GM11168 (cell line): ENCODE measurements at regions not wholly inside any gene's neighbourhood (a gene's known extent, or its start where the extent isn't known, plus 50 kb on each side); places are given as distances from the start of the nearest gene placed in this dataset.

ENCODE experiments used
- in situ Hi-C: fragments of 300-500 bp; cut with MboI; formaldehyde crosslinking; loops from one replicate; pipeline ENCODE4 v1.12.0; 2022; ENCODE audit warnings: low sequenced_read_pairs; ENCODE audit not compliant: unreplicated experiment

GRCh38 chr2:121895723-121896571 is 140.5 kb downstream of the TSN start:
- in situ Hi-C loops: no loop called here

DNA sequence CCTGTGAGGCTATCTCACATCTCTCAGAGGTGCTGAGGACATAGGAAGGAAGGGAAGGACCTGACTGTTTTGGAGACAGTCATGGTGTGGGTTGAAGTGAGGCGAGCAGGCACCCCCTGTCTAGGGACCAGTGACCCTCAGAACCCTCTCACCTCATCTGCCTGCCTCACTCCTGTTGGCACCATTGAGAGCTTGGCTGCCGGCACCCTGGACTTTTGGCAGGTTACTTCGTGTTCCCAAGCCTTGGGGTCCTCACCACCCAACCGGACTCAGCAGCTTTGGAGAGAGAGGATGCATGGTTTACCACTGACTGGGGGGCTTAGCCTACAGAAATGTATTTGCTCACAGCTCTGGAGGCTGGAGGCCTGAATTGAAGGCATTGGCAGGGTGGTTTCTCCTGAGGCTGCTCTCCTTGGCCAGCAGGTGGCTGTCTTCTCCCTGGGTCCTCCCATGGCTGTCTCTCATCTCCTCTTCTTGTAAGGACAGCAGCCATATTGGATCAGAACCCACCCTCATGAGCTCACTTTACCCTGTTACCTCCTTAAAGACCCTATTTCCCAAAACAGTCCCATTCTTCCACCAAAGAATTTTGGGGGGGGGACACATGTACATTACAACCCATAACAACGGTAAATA is 142.0 kb downstream of the TSN start:
- in situ Hi-C loops: no loop called here

GRCh38 chr2:121898483-121898882 is 143.0 kb downstream of the TSN start:
- in situ Hi-C loops: no loop called here

GRCh38 chr2:121900391-121900790 is 144.9 kb downstream of the TSN start:
- in situ Hi-C loops: no loop called here

- in situ Hi-C loops: no loop called here
Observed at GRCh38 chr2:121902171-121902591, 146.7 kb downstream of the TSN start.

GRCh38 chr2:121902616-121903015 is 147.2 kb downstream of the TSN start:
- in situ Hi-C loops: no loop called here

DNA sequence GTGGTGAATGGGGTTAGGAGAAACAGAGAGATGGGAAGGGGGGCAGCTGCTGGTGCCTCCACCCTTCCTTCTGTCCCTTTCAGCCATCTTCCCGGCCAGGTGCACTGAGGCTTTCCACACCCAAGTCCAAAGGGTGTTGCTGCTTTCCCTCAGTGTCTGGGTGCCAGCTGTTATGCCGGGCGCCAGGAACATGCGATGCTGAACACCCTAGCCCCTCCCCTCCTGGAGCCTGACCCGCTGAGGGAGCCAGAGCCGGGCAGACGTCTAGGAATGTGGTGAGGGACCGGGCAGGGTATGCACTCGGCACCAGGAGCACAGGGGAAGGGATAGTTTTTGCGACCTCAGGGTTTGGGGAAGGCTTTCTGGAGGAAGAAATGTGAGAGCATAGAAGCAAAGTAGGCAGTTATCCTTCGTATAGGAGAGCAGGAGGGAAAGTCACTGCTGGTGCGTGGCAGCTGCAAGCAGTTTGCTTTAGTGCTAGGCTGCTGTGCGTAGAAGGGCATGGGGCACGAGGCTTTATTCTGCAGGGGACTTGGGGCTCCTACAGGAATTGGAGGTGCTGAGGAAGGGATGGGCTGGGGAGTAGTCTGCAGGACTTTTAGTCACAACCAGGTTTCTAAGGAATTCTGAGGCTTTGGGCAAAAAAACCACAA is 147.7 kb downstream of the TSN start:
- in situ Hi-C loops: no loop called here

DNA sequence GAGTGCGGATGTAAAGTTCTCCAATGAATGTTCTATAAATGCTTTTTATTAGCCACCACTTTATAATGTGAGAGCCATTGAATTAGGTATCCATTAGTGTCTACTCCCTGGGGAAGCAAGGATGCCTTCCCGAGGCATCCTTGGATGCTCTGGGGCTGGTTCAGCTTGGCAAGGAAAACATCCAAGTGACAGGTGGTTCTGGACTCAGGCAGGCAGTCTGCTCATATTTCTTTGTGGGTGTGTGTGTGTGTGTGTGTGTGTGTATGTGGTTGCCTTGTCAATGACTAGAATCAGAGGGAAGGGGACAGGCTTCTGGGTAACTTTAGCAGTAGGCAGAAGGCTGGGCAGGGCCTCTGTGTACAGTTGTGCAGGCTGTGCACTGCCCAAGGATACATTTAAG is 149.2 kb downstream of the TSN start:
- in situ Hi-C loops: no loop called here

GRCh38 chr2:121905201-121905600 is 149.8 kb downstream of the TSN start:
- in situ Hi-C loops: no loop called here

DNA sequence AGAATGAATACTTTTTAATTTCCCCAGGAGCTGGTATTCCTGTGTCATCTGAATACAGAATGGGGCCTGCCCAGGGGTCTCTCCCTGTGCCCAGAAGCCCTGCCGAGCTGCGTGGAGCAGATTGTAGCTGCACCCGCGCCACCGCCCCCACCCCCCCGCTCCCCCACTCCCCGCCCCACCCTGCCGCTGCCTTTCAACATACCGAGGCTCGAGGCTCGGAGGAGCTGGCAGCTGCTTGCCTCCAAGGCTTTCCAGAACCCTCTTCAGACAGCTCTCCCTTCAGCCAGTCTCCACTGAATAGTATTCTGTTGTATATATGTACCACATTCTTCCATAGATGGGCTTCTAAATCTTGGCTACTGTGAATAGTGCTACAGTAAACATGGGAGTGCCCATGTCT is 150.7 kb downstream of the TSN start:
- in situ Hi-C loops: no loop called here

- in situ Hi-C loops: no loop called here
Observed at GRCh38 chr2:121907928-121908327, 152.5 kb downstream of the TSN start.

DNA sequence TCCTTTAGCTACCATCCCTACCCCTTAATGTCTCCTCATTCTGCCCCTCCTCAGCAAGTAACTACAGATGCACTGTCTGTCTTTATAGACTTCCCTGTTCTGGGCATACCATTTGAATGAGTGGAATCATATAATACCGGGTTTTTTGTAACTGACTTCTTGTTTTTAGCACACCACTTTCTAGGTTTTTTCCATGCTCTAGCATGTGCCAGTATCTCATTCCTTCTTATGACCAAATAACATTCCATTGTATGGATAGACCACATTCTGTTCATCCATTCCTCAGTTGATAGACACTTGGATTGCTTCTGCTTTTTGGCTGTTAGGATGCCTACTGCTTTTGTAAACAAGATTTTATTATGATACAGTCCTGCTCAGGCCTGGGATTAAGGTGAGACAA is 154.7 kb downstream of the TSN start:
- in situ Hi-C loops: no loop called here

- in situ Hi-C loops: no loop called here
Observed at GRCh38 chr2:121911036-121911435, 155.6 kb downstream of the TSN start.

- in situ Hi-C loops: no loop called here
Observed at GRCh38 chr2:121917143-121917542, 161.7 kb downstream of the TSN start.

DNA sequence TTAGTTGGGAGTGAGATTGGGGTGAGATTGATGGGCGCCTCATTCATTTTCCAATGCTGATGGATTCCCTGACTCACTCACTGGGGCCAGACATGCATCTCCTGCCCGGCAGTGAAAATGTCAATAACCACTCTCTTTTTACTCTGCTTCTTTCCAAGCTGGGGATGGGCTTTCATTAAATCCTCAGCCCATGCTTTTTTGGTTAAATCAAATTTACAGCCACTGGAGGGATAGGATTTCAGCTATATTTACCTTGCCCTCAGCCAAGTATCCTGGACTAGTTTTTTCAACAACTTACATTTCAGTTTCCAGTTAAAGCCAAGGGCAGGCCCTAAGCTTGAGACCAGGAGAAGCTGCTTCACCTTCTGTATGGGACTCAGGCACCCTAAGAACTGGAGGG is 162.8 kb downstream of the TSN start:
- in situ Hi-C loops: no loop called here

DNA sequence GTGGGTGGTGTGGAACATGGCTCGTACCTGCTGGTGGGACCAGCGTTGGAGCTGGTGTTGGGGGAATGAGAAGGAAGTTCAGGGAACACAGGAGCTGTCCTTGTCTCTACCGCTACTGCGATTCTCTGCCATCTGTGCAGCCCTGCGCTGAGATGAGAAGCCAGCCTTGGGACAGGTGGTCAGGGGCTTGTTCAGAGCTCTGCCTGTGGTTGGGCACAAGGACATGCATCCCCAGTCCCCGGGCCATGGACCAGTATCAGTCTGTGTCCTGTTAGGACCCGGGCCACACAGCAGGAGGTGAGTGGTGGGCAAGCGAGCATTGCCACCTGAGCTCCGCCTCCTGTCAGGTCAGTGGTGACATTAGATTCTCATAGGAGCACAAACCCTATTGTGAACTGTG is 164.4 kb downstream of the TSN start:
- in situ Hi-C loops: no loop called here

GRCh38 chr2:121925466-121925865 is 170.0 kb downstream of the TSN start:
- in situ Hi-C loops: no loop called here

DNA sequence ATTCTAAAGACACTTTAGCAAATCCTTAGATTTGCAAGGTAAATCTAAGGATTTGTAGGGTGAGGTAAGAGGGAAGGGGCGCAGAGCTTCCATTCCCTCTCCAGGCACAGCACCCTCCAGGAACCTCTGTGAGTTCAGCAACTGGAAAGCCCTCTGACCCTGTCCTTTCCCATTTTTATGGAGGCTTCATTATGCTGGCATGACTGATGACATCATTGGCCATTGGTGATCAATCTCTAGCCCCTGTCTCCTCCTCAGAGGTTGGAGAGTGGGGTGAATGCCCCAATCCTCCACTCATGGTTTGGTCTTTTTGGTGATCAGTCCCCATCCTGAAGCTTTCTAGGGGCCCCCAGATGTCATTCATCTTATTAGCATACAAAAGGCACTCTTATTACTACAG is 187.8 kb downstream of the TSN start:
- in situ Hi-C loops: no loop called here

GRCh38 chr2:121944072-121944831 is 188.8 kb downstream of the TSN start:
- in situ Hi-C loops: no loop called here

- in situ Hi-C loops: no loop called here
Observed at GRCh38 chr2:121947674-121948073, 192.2 kb downstream of the TSN start.

DNA sequence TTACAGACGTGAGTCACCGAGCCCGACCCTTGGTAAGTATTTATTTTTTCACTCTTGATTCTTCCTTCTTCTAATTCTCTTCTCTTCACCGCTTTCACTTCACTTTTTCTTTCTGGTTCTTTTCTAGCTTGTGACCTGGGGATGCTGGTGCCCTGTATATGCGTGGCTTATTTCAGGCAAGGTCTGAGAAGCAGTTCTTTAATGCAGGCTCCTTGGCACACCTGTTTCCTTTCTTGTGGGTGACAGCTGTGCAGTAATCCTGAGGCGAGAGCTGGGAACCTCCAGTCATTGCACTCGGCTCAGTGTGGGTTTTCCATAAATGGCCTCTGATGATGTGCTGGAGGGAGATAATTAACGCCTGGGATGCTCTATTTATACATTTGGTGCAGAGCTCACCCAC is 193.8 kb downstream of the TSN start:
- in situ Hi-C loops: no loop called here
